ENCODE measurements at regions not wholly inside any gene's neighbourhood (a gene's known extent, or its start where the extent isn't known, plus 50 kb on each side); places are given as distances from the start of the nearest gene placed in this dataset.
A peak's percentile ranks its signal among the peaks of the same experiment; 100 is the strongest.
"Not testable (repeated sequence)": the region's sequence is repeated elsewhere in the genome, so short reads cannot be mapped to it uniquely, and the experiment has no call there.

DNA sequence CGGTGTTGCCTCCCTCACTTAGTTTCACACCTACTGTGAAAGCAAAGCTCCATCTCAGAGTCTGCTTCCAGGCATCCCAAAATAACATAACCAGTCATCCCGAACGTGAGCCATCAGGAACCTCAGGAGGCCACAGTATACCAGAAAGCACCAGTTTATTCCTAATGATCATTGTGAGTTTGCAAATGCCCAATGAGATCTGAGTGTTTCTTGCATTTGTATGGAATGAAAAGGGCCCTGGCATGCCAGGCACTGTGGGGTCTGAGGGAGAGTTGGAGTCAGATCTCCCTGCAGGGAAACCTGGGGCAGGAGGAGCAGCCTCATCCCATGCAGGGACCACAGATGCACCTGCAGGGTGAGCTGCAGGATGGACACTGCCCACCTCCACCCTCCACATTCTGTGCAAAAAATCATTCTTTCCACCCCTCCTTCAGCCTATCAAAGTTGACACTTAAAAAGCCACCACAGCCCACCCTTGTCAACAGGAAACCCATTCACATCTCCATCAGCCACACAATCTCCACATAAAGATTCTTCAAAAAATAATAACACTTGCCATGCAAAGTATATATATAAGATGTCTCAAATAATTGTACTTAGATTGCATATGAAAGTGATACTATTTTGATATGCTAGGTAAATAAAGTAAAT, 112.3 kb downstream of the GGTLC2 start:
- DNase-seq (ENCODE audit: low read depth, low spot score): not testable (repeated sequence)

DNA sequence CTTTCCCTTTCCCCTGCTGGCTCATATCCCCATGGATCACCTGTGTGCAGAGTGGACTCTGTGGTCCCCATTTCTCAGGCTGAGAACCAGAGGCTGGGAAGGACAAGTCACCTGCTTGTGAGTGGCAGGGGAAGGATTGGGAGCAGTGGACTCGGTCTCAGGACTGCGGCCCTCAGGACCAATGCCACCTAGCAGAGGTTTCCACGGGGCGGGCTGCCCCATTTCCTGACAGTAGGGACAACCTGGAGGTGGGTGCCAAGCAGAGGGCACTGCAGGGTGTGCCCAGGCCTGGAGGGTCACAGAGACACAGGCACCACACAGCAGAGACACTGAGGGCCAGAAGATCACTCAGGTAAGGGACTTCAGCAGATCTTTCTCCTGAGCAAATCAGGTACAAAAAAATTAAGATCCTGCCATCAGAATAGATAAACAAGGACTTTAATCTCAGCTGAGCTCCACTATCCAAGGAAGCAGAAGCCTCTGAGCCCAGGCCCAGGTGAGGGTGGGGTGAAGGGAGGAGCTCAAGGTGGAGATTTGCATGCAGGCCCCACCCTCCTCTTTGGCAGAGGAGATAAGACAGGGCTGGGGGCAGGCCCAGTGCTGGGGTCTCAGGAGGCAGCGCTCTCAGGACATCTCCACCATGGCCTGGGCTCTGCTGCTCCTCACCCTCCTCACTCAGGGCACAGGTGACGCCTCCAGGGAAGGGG, 113.8 kb downstream of the GGTLC2 start:
- DNase-seq (ENCODE audit: low read depth, low spot score): not testable (repeated sequence)

DNA sequence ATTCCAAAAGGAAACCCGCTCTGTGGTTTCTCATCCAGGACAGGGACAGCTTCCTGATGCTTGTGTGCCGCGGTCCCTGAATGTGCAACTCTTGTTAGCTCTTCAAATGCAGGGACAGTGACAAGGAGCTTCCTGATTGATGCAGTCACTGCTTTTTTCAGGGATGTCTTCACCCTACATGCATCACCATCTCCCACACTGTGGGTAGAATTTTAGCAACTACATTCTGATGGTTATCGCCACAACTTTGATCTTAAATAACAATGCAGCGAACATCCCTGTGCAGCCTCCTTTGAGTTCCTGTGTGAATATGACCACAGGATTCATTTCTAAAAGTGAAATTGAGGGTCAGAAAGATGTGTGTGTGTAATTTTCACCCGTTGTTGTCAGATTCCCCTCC, 115.0 kb downstream of the GGTLC2 start:
- no peak for DNase-seq (ENCODE audit: low read depth, low spot score)

DNA sequence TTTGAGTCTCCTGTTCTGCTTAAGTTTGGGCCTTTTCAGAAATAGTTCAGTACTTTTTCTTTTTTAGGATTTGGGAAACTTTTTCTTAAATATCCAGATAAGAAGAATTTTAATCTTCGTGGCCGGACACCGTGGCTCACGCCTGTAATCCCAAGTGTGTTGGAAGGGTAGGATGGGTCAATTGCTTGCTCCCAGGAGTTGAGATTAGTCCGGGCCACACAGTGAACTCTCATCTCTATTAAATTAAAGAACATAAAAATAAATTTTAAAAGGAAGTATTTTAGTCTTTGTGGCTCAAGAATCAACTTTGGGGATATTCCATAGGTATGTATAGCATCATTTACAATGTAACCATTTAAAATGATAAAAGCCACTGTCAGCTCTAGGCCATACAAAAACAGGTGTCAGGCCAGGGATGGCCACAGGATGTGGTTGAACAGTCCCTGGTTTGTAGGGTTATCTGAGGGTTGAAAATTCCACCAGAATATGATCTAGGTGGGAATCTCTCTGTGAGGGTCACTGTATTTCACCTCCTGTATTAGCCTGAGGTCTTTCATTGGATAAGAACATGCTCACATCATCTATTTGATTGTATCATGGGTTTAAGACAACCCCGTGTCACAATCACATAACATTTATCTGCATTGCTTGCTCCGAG, 115.6 kb downstream of the GGTLC2 start:
- DNase-seq (ENCODE audit: low read depth, low spot score): no peak

DNA sequence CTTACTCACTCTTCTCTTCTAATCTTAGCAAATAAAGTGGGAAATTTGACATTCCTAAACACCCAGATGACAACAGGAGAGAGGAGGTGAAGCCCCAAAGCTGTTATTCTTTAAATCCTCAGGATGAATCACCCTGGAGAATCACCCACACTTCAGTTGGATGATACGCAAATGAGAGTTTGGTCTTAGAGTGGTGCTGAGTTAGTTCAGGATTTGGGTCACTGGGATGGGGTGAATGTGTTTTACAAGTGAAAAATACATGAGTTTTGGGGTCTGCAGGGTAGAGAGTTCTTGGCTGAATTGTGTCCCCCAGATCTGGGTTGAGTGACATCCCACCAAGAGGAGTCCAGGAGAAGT, 117.2 kb downstream of the GGTLC2 start:
- no peak for DNase-seq (ENCODE audit: low read depth, low spot score)

DNA sequence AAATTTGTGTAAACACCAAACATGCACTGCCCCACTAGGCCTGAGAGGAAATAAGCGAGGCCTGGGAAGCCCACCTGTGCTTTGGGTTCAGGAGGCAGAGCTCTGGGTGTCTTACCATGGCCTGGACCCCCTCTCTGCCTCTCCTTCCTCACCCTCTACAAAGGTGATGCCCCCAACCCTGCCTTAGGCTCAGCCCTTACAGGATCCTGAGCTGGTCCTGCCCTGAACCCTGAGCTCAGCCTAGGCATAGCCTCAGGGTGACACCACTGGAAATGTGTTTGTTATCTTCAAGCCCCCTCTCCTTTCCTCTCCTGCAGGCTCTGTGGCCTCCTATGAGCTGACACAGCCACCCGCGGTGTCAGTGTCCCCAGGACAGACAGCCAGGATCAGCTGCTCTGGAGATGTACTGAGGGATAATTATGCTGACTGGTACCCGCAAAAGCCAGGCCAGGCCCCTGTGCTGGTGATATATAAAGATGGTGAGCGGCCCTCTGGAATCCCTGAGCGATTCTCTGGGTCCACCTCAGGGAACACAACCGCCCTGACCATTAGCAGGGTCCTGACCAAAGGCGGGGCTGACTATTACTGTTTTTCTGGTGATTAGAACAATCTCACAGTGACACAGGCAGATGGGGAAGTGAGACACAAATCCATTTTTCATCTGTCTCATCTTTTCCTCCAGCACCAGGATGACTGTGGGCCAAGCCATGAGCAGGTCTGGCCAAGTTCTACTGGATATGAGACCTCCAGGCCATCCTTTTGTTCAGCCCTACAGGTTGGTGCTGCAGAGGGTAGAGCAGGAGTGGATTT, 117.8 kb downstream of the GGTLC2 start:
- no peak for DNase-seq (ENCODE audit: low read depth, low spot score)

DNA sequence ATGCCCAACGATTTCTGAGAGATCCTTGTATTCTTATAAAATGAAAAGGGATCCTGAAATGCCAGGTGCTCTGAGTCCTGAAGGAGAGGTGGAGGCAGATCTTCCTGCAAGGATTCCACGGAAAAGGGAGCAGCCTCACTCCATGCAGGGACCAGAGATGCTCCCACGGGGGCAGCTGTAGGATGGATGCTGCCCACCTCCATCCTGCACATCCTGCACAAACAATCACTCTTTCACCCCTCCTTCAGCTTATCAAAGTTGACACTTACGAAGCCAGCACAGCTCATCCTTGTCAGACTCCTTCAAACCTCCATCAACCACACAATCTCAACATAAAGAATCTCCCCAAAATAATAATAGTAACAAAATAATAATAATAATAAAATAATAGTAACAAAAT, 119.1 kb downstream of the GGTLC2 start:
- DNase-seq (ENCODE audit: low read depth, low spot score): no peak

DNA sequence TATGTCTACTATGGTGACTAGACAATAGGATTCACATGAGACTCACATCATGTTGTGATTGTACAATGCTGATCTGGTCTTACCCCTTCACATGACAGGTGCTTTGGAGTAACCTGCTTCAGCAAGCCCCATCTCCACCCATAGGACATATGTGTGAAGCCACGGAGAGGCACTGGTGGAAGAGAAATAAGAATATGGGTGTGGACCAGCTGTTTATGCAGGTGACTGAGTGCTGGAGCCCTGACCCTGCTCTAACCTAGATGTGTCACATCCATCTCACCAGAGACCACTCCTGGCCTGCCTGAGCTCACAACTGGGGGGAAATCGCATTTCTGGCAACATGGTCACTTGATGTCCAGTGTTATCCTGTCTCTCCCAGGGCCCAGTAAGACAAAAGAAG, 119.7 kb downstream of the GGTLC2 start:
- DNase-seq (ENCODE audit: low read depth, low spot score): no peak

DNA sequence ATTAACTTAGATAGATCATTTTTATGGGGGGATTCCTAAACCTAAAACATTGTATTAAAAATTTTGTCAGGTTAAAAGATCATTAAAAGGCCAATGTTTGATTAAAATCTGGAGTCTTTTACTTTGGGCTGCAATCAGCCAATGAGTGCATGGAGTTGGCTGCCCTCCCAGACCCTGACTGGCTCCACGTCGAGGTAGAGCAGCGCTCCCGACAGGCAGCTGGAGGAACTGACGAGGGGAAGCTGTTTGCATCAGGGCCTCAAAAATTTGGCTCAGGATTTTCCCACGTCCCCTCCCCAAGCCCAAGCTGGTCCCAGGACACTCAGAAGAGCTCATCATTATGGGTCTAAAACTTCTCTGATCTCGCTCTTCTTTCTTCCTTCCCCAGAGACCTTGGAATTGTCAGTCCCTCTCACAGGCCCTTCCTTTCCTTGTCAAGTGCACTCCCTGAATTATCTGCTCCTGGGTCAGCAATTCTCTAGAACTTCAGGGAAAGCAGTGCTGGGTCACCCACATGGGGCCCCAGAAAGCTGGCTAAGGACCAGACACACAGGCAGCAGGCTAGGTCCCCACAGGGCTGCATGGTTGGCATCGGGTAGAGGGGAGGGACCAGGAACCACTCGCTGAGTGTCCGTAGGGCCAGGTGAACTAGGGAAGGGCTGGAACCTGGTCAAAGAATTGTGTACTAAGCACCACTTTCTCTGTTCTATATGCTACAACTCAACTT, 119.6 kb upstream of the IGLL5 start:
- no peak for DNase-seq (ENCODE audit: low read depth, low spot score)

DNA sequence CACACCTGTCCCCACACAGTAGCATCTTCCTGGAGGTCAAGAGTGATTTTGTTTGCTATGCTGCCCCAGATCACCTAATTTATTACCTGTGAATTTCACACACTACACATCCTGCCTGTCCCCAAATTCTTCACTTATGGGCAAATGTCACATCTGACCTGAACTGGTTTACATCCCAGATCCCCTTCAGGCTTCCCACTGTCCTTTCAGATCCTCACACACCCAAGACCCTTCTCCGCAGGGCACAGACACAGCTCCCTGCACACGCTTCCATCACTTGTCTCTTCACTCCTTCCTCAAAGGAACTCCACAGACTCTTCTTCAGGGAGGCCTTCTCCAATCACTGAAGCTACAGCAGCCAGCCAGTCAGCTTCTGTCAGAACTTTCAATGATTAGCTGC, 118.7 kb upstream of the IGLL5 start:
- no peak for DNase-seq (ENCODE audit: low read depth, low spot score)

DNA sequence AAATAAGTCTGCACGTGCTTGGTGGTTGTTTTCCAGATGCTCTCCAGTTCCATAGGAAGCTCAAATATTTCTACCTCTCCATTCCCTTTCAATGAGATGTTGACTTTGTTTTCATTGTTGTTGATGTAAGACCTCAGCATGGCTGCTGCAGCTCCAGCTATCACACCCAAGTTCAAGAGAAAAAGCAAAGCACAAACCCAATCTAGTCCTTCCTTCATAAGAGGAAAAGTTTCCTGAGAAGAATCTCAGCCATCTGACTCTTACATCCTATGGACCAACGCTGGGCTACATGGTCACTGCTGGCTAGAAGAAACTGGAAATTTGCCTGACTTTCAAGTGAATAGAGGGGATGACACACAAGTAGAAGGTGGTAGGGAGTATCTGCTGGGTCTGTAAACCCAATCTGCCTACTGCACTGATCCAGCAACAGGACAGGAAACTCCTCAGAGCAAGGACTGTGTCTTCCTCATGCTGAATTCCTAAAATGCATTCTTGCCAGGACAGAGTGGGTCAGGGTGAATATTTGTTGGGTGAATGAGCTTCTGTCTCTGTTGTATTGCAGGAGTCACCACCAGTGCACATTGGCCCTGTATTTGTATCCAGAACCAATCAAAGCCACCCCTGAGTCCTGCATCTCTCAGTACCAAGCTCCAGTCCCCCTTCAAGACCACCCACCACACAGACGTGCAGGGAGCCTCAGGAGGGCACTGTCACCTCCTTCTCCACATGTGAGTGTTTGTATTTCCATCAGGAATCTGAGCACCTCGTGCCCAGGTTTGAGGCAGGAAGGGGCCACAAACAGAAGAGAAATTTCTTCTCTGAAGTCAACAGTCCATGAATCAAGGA, 118.0 kb upstream of the IGLL5 start:
- no peak for DNase-seq (ENCODE audit: low read depth, low spot score)

DNA sequence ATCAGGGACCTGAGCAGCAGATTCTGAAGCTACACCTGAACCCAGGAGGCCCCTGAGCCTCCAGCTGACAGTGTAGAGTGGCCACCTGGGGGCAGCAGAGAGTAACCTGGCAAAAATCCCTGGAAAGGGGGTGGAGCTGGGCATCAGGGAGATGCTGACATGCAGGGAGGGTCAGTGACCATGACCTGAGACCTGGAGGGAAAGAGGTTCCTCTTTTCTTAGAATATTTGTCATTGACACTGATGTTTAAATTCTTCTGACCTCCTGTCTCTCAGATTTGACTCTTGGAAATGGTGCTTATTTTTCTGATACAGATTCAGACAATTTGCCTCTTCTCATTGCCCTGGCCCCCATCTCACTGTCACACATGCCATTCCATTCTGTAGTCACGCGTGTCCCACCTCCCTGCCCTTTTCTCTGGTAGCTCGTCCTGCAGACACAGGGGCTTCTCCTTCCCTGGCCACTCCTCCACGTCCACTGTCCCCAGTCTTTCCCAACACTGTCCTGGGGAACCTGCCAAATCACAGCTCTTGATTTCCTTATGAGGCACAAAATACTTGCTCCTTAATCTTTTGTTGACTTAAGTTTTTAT, 117.2 kb upstream of the IGLL5 start:
- peak; percentile 36 for DNase-seq (ENCODE audit: low read depth, low spot score)

DNA sequence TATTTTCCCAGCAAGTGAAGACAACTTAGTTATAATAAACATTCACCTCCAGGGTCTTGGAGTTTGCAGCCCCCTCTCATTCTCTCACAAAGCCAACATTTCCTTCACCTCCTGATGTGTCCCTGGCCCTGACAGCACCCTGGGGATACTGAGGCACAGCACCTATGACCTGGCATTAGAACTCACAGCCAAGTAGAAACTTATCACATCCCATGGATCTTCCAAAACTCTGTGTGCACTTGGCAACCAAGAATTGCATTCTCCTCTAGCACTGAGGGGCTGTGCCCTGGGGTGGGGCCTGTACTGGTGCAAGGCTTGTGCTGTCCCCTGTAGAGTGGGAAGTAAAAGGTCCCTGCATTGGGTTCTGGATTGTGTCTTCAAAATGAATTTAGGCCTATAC, 116.7 kb upstream of the IGLL5 start:
- DNase-seq (ENCODE audit: low read depth, low spot score): no peak

DNA sequence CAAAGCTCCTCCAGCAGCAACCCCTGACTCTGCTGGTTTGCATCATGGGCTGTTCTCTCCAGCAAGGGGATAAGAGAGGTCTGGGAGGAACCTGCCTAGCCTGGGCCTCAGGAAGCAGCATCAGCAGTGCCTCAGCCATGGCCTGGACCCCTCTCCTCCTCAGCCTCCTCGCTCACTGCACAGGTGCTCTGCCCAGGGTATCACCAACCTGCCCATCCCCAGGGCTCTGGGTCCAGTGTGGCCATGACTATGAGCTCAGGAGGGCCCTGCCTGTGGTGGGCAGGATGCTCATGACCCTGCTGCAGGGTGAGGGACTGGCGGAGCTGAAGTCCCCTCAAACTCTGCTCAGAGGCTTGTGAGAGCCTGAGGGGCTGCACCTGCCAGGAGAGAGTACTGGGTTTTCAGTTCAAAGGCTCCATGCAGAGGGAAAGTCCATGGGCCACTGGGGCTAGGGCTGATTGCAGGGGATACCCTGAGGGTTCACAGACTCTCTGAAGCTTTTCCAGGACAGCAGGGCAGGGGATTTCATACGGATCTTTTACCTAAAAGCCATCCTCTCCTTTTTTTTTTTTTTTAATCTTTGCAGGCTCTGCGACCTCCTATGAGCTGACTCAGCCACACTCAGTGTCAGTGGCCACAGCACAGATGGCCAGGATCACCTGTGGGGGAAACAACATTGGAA, 115.8 kb upstream of the IGLL5 start:
- no peak for DNase-seq (ENCODE audit: low read depth, low spot score)

DNA sequence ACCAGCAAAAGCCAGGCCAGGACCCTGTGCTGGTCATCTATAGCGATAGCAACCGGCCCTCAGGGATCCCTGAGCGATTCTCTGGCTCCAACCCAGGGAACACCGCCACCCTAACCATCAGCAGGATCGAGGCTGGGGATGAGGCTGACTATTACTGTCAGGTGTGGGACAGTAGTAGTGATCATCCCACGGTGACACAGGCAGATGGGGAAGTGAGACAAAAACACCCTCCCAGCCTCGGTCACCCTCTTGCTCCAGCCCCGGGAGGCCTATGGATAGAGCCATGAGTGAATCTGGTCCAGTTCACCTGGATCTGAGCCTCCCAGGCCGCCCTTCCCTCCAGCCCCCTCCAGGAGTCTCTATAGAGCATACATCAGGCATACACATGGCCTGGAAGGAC, 115.2 kb upstream of the IGLL5 start:
- no peak for DNase-seq (ENCODE audit: low read depth, low spot score)

DNA sequence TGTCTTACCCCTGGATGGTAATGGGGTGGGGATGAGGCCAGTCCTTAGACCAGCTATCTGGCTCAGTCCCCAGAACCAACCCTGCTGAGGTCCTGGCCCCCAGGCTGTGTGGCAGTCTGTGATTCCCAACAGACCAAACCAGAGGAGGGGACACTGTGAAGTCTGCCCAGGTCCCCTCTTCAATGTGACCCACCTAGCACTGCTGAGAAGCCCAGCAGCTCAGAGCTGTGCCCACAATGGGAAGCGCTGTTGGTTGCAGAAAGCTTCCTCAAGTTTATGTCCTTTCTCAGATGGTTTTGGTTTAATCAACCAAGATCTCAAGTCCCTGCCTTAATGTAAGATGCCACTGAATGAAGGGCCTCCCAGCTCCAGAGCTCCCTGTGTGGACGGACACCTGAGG, 114.7 kb upstream of the IGLL5 start:
- DNase-seq (ENCODE audit: low read depth, low spot score): no peak

DNA sequence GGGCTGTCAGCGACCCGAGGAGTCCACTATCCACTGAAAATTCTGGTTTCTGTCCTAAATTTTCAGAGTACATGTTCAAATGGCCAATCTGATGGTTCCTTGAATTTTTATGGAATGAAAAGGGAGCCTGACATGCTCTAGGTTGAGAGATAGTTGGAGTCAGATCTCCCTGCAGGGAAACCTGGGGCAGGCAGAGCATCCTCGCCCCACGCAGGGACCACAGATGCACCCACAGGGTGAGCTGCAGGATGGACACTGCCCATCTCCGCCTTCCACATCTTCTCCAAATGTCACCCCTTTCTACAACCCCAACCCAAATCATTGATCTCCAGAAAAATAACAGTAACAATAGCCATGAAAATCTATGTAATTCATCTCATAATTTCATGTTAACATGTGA, 114.2 kb upstream of the IGLL5 start:
- DNase-seq (ENCODE audit: low read depth, low spot score): no peak

DNA sequence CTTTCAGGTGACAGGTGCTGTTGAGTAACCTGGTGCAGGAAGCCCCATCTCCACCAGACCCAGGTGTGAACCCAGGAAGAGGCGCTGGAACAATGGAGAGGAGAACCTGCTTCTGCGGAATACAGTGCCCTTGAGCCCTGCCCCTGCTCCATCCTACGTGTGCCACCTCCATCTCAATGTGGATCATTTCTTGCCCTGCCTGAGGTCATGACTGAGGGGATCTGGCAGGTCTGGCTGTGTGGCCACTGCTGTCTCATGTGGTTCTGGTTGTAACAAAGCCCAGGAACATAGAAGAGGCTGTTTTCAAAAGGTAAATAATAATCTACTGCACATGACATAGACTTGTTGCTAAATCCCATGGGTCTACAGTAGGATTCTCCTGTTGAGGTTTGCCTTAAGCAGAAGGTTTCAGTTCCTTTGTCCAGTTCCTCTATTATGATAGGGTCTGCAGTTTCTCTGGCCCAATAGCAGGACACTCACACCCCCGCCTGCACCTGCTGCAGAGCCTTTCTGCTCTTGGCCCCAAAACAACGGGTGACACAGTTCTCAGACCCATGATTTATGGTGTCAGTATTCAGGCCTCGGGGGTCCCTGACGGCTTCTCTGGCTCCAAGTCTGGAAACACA, 113.5 kb upstream of the IGLL5 start:
- DNase-seq (ENCODE audit: low read depth, low spot score): no peak

DNA sequence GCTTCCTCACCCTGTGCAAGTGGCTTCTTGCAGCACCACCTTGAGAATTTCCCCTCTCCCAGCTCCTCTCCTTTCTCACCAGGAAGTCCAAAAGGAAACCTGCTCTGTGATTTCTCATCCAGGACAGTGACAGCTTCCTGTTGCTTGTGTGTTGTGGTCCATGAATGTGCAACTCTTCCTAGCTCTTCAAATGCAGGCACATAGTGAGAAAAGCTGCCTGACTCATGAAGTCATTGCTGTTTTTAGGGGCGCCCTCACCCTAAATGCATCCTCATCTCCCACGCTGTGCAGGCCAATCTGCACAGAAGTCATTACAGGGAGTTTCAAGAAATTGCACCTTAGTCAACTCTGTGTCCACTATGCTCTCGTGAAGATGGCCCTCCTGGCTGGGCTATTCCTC, 112.9 kb upstream of the IGLL5 start:
- not testable (repeated sequence) for DNase-seq (ENCODE audit: low read depth, low spot score)
